ENCODE measurements at regions not wholly inside any gene's neighbourhood (a gene's known extent, or its start where the extent isn't known, plus 50 kb on each side); places are given as distances from the start of the nearest gene placed in this dataset.

DNA sequence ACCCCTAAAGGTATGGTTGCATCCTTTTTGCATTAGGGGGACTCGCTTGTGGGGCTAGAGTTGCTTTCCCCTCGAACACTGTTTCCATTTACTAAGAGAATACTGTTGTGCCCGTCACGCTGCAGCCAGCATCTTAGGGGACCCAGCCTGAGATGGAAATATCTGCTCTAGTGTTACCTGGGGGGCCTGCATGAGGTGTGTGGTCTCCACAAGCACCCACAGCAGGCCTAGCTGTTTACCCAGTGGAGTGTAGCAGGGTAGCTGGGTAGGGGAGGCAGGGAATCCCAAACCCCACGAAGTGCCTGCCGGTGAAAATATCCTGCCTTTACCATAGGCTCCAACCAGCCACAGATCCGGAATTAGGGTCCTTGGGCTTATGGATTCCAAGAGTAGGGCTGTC lies 303.6 kb downstream of the PTPRU start:
- no peaks in the 10 kb centered on the region for H3K27me3 ChIP-seq (ENCODE audit: insufficient read depth, low read depth, severe bottlenecking)
- no peak overlapping the region for H3K27ac ChIP-seq
- DNase-seq: no peak
- H3K9me3 ChIP-seq (ENCODE audit: severe bottlenecking): no peaks in the 10 kb centered on the region
- TF ChIP-seq, protein P1, sequence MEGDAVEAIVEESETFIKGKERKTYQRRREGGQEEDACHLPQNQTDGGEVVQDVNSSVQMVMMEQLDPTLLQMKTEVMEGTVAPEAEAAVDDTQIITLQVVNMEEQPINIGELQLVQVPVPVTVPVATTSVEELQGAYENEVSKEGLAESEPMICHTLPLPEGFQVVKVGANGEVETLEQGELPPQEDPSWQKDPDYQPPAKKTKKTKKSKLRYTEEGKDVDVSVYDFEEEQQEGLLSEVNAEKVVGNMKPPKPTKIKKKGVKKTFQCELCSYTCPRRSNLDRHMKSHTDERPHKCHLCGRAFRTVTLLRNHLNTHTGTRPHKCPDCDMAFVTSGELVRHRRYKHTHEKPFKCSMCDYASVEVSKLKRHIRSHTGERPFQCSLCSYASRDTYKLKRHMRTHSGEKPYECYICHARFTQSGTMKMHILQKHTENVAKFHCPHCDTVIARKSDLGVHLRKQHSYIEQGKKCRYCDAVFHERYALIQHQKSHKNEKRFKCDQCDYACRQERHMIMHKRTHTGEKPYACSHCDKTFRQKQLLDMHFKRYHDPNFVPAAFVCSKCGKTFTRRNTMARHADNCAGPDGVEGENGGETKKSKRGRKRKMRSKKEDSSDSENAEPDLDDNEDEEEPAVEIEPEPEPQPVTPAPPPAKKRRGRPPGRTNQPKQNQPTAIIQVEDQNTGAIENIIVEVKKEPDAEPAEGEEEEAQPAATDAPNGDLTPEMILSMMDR (IDR thresholded peaks at IDR 0.05; ENCODE audit: low read depth, low read length): no peak
- H3K36me3 ChIP-seq: no peaks in the 10 kb centered on the region
- H3K4me3 ChIP-seq (ENCODE audit: low read depth, low read length): no peak overlapping the region

DNA sequence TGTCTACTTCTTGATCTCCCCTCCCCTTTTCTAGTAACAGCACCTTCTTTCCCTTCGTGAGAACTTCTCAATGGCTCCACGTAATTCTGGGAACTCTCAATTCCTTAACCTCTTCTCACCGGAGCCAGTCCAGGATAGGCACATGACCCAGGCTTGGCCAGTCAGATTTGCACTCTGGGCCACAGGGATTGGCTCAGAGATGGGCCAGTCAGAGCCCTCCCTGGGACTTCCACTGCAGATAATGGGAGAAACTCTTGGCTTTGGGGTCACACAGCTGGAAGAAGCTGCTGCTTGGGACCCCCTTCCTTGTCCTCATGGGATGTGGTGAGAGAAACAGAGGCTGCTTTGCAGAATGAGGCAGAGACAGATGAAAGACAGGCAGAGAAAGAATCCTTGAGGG lies 302.3 kb downstream of the PTPRU start:
- H3K36me3 ChIP-seq: no peaks in the 10 kb centered on the region
- H3K4me3 ChIP-seq (ENCODE audit: low read depth, low read length): no peak overlapping the region
- DNase-seq: no peak
- H3K27ac ChIP-seq: no peak overlapping the region
- no peaks in the 10 kb centered on the region for H3K9me3 ChIP-seq (ENCODE audit: severe bottlenecking)
- H3K27me3 ChIP-seq (ENCODE audit: insufficient read depth, low read depth, severe bottlenecking): no peaks in the 10 kb centered on the region
- TF ChIP-seq, protein P1 (IDR thresholded peaks at IDR 0.05; ENCODE audit: low read depth, low read length): no peak

DNA sequence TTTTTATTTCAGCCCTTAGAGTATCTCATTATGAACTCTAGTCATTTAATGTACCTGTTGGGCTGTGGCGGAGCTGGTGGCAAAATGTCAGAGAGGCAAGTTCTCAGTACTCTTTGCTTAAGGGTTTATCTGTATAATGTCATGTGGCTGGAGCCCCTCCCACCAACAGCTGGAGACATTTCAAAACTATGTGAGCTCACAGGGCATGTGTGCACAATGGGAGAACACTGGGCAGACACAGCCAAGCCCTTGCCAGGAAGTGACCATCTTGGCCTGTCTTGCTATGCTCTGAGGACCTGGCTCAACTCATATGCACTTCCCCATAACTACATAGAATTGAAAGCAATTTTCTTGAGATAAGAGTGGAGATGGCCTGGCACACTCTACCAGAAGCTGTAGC lies 296.4 kb downstream of the PTPRU start:
- Histone ChIP-seq H3K9me3 (ENCODE audit: severe bottlenecking) (peaks cover 12% of the 10 kb centered on the region), H3K27me3 (ENCODE audit: insufficient read depth, low read depth, severe bottlenecking) (no peaks in the 10 kb centered on the region), H3K4me3 (ENCODE audit: low read depth, low read length) (no peak overlapping the region), H3K36me3 (no peaks in the 10 kb centered on the region), H3K27ac (no peak overlapping the region)
- DNase-seq: no peak
- TF ChIP-seq, protein P1 (IDR thresholded peaks at IDR 0.05; ENCODE audit: low read depth, low read length): no peak

DNA sequence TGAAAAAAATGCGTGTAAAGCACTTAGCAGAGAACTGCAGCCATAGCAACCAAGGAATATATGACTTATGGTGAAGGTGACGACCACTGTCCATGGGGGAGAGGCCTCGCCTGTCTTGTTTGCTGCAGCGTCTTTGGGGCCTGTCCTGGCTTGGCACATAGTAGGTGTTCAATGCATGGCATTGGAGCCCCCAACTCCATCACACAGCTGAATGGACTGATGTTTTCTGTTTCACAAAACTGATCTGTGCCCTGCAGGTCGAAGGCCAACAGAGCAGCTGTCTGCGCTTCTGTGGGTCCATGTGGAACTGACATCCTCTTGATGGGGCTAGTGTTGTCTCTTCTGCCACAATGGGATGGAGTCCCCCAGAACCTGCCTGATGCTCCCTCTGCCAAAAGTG lies 296.0 kb downstream of the PTPRU start:
- Histone ChIP-seq H3K9me3 (ENCODE audit: severe bottlenecking) (peaks cover 12% of the 10 kb centered on the region), H3K27me3 (ENCODE audit: insufficient read depth, low read depth, severe bottlenecking) (no peaks in the 10 kb centered on the region), H3K36me3 (no peaks in the 10 kb centered on the region), H3K27ac (no peak overlapping the region), H3K4me3 (ENCODE audit: low read depth, low read length) (no peak overlapping the region)
- TF ChIP-seq, protein P1 (IDR thresholded peaks at IDR 0.05; ENCODE audit: low read depth, low read length): no peak
- no peak for DNase-seq

DNA sequence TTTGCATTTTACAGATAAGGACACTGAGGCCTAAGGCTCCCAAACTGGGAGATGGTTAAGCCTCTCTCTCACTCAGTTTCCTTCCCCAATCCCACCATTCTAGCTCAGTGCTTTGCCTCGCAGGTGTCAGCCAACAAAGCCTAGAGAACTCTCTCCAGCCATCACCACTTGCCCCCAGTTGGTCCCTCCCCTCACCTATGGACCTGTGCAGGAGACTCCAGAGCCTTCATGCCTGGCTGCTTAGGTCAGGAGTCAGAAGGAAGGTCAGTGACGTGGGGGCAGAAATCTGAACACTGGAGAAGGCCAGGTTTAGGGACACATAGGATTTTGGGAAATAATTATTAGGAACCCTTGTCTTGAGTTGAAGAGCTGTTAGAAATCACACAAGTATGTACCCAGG lies 295.3 kb downstream of the PTPRU start:
- no peak overlapping the region for H3K27ac ChIP-seq
- TF ChIP-seq, protein P1 (IDR thresholded peaks at IDR 0.05; ENCODE audit: low read depth, low read length): no peak
- no peaks in the 10 kb centered on the region for H3K36me3 ChIP-seq
- H3K27me3 ChIP-seq (ENCODE audit: insufficient read depth, low read depth, severe bottlenecking): no peaks in the 10 kb centered on the region
- H3K4me3 ChIP-seq (ENCODE audit: low read depth, low read length): no peak overlapping the region
- H3K9me3 ChIP-seq (ENCODE audit: severe bottlenecking): peaks cover 12% of the 10 kb centered on the region
- DNase-seq: no peak

DNA sequence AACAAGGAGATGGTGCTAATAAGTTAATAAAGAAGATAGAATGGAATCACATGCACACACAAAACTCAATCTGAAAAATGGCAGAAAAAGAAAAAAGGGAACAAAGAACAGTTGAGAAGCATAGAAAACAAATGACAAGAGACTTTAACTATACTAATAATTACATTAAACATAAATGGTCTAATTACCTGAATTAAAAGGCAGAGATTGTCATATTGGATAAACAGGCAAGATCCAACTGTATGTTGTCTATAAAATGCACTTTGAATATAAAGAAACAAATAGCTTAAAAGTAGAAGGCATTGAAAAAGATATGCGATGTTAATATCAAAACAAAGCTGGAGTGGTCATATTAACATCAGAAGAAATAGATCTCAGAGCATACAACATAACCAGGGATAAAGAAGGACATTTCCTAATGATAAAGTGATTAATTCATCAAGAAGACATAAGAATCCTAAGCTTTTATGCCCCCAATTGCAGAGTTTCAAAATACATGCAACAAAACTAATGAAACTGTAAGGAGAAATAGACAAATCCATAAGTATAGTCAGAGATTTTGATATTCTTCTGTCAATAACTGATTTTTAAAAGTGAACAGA lies 293.5 kb downstream of the PTPRU start:
- DNase-seq: no peak
- Histone ChIP-seq H3K27me3 (ENCODE audit: insufficient read depth, low read depth, severe bottlenecking) (no peaks in the 10 kb centered on the region), H3K9me3 (ENCODE audit: severe bottlenecking) (peaks cover 12% of the 10 kb centered on the region), H3K4me3 (ENCODE audit: low read depth, low read length) (no peak overlapping the region), H3K27ac (no peak overlapping the region), H3K36me3 (no peaks in the 10 kb centered on the region)
- TF ChIP-seq, protein P1 (IDR thresholded peaks at IDR 0.05; ENCODE audit: low read depth, low read length): no peak
